IMR-90 (cell line): ENCODE measurements at regions not wholly inside any gene's neighbourhood (a gene's known extent, or its start where the extent isn't known, plus 50 kb on each side); places are given as distances from the start of the nearest gene placed in this dataset.

Experiments
- ATAC-seq: fragments of 200-7000 bp; cut with Tn5 transposase; 2 replicates; pipeline ENCODE4 v1.9.1; 2020; ENCODE audit warnings: low read depth, mild to moderate bottlenecking, moderate library complexity
- BruUV-seq: library from RNA; stranded (reverse); fragments of 400-500 nt; replicated peaks from 2 replicates; lab custom pipeline; 2021; lab: Mats Ljungman, UMichigan
- CTCF ChIA-PET: fragments of 300-600 bp; formaldehyde crosslinking; extraction: SDS; loops from one replicate; lab custom pipeline; 2021; ENCODE audit warnings: antibody characterized with exemption; lab: Yijun Ruan, JAX
- POLR2A ChIA-PET: fragments of 300-600 bp; sonication (Branson Sonifier 250); formaldehyde crosslinking; loops from one replicate; lab custom pipeline; 2022; ENCODE audit warnings: antibody characterized with exemption; ENCODE audit not compliant: unreplicated experiment; lab: Charles Lee
- DNase-seq: peaks from one replicate; pipeline ENCODE4 v3.0.0; 2013
- H2AFZ ChIP-seq: replicated peaks from 2 replicates; pipeline ENCODE3; 2013; ENCODE audit warnings: low read length, mild to moderate bottlenecking; ENCODE audit not compliant: poor library complexity
- H2AK5ac ChIP-seq: 2 replicates; pipeline ENCODE4 v1.6.1; 2013; ENCODE audit warnings: low read depth, low read length, inconsistent platforms
- H2AK9ac ChIP-seq: replicated peaks from 2 replicates; pipeline ENCODE3; 2013; ENCODE audit warnings: mild to moderate bottlenecking, low read depth, low read length, moderate library complexity; ENCODE audit not compliant: poor library complexity
- H2BK120ac ChIP-seq: 2 replicates; pipeline ENCODE4 v1.6.1; 2013; ENCODE audit warnings: low read depth, low read length, inconsistent platforms
- H2BK15ac ChIP-seq: 3 replicates; pipeline ENCODE4 v1.6.1; 2013; ENCODE audit warnings: low read depth, low read length, inconsistent platforms
- H2BK20ac ChIP-seq: 2 replicates; pipeline ENCODE4 v1.6.1; 2013; ENCODE audit warnings: low read depth, mild to moderate bottlenecking, inconsistent platforms, low read length, moderate library complexity
- H2BK5ac ChIP-seq: 2 replicates; pipeline ENCODE4 v1.6.1; 2013; ENCODE audit warnings: mild to moderate bottlenecking, low read depth, low read length, inconsistent platforms; ENCODE audit not compliant: poor library complexity, severe bottlenecking
- H3K14ac ChIP-seq: replicated peaks from 2 replicates; pipeline ENCODE4 v1.6.1; 2013; ENCODE audit warnings: low read depth, low read length, inconsistent platforms
- H3K18ac ChIP-seq: 2 replicates; pipeline ENCODE4 v1.6.1; 2013; ENCODE audit warnings: low read depth, low read length, control low read depth
- H3K23ac ChIP-seq: 2 replicates; pipeline ENCODE4 v1.6.1; 2013; ENCODE audit warnings: low read depth, low read length, inconsistent platforms
- H3K27ac ChIP-seq: 2 replicates; pipeline ENCODE4 v1.5.1; 2013; ENCODE audit warnings: mild to moderate bottlenecking, control low read depth, low read length; ENCODE audit not compliant: insufficient read depth
- H3K27me3 ChIP-seq: 2 replicates; pipeline ENCODE4 v1.6.1; 2013; ENCODE audit warnings: low read length; ENCODE audit not compliant: control insufficient read depth, insufficient read depth
- H3K36me3 ChIP-seq: 2 replicates; pipeline ENCODE4 v1.6.1; 2013; ENCODE audit warnings: low read length, mixed read lengths; ENCODE audit not compliant: control insufficient read depth, insufficient read depth
- H3K4ac ChIP-seq: 2 replicates; pipeline ENCODE4 v1.6.1; 2013; ENCODE audit warnings: low read depth, low read length, inconsistent platforms
- H3K4me1 ChIP-seq: 2 replicates; pipeline ENCODE4 v1.6.1; 2013; ENCODE audit warnings: low read length, mixed read lengths; ENCODE audit not compliant: control insufficient read depth, insufficient read depth
- H3K4me2 ChIP-seq: 2 replicates; pipeline ENCODE4 v1.6.1; 2013; ENCODE audit warnings: low read depth, mild to moderate bottlenecking, control low read depth, low read length, moderate library complexity
- H3K4me3 ChIP-seq: 2 replicates; pipeline ENCODE4 v1.5.1; 2013; ENCODE audit warnings: low read depth, mild to moderate bottlenecking, control low read depth, low read length, moderate library complexity; ENCODE audit not compliant: insufficient read depth
- H3K56ac ChIP-seq: 2 replicates; pipeline ENCODE4 v1.6.1; 2013; ENCODE audit warnings: low read length, inconsistent platforms; ENCODE audit not compliant: insufficient read depth; ENCODE audit errors: extremely low read depth
- H3K79me1 ChIP-seq, 2 experiments: 2 replicates each; pipeline ENCODE4 v1.6.1; 2013; ENCODE audit warnings: low read length in 2 of 2, inconsistent platforms in 1 of 2, low read depth in 1 of 2
- H3K9ac ChIP-seq: 2 replicates; pipeline ENCODE4 v1.6.1; 2013; ENCODE audit warnings: low read depth, low read length, control low read depth
- H3K9me1 ChIP-seq: 2 replicates; pipeline ENCODE4 v1.6.1; 2013; ENCODE audit warnings: low read length, inconsistent platforms; ENCODE audit not compliant: insufficient read depth
- H3K9me3 ChIP-seq: 2 replicates; pipeline ENCODE4 v1.6.1; 2013; ENCODE audit warnings: low read length; ENCODE audit not compliant: control insufficient read depth, insufficient read depth
- H4K20me1 ChIP-seq: 2 replicates; pipeline ENCODE4 v1.6.1; 2013; ENCODE audit warnings: low read length, inconsistent platforms; ENCODE audit not compliant: insufficient read depth
- H4K5ac ChIP-seq: 2 replicates; pipeline ENCODE4 v1.6.1; 2013; ENCODE audit warnings: mild to moderate bottlenecking, low read depth, low read length, control low read depth
- H4K8ac ChIP-seq, 2 experiments: 2 replicates each; pipeline ENCODE4 v1.6.1; 2013; ENCODE audit warnings: low read depth in 2 of 2, low read length in 2 of 2, control low read depth in 1 of 2, inconsistent platforms in 1 of 2
- H4K91ac ChIP-seq: 2 replicates; pipeline ENCODE4 v1.6.1; 2013; ENCODE audit warnings: low read depth, low read length, inconsistent platforms; ENCODE audit not compliant: insufficient read depth
- CEBPB ChIP-seq: IDR thresholded peaks from 2 replicates; pipeline ENCODE4 v1.6.1; 2012; ENCODE audit warnings: low read depth, low read length, improper control_type of control experiment
- CHD1 ChIP-seq: IDR thresholded peaks from 2 replicates; pipeline ENCODE4 v1.6.1; 2012; ENCODE audit warnings: low read depth, low read length, improper control_type of control experiment
- CTCF ChIP-seq: conservative IDR thresholded peaks from 2 replicates; pipeline ENCODE4 v1.5.1; 2012; ENCODE audit warnings: mild to moderate bottlenecking, low read depth, low read length, improper control_type of control experiment
- ELK1 ChIP-seq: fragments of 150-350 bp; IDR thresholded peaks from 2 replicates; pipeline ENCODE4 v1.6.1; 2016; ENCODE audit warnings: low read depth, mild to moderate bottlenecking, low read length, moderate library complexity, borderline replicate concordance
- FOS ChIP-seq: fragments of 150-350 bp; IDR thresholded peaks from 2 replicates; pipeline ENCODE4 v1.6.1; 2016; ENCODE audit warnings: low read depth, low read length
- MAFK ChIP-seq: IDR thresholded peaks from 2 replicates; pipeline ENCODE4 v1.6.1; 2012; ENCODE audit warnings: low read depth, low read length, improper control_type of control experiment
- MAZ ChIP-seq: IDR thresholded peaks from 2 replicates; pipeline ENCODE4 v1.6.1; 2012; ENCODE audit warnings: low read depth, mild to moderate bottlenecking, low read length, improper control_type of control experiment, moderate library complexity, borderline replicate concordance
- MXI1 ChIP-seq: IDR thresholded peaks from 2 replicates; pipeline ENCODE4 v1.6.1; 2012; ENCODE audit warnings: low read depth, mild to moderate bottlenecking, low read length, moderate library complexity, borderline replicate concordance
- NFE2L2 ChIP-seq: fragments of 150-350 bp; IDR thresholded peaks from 2 replicates; pipeline ENCODE4 v1.6.1; 2016; ENCODE audit warnings: low read depth, mild to moderate bottlenecking, low read length
- POLR2A ChIP-seq: IDR thresholded peaks from 2 replicates; pipeline ENCODE4 v1.6.1; 2012; ENCODE audit warnings: mild to moderate bottlenecking, low read depth, low read length
- RAD21 ChIP-seq: IDR thresholded peaks from 2 replicates; pipeline ENCODE4 v1.6.1; 2012; ENCODE audit warnings: low read length, improper control_type of control experiment
- RFX5 ChIP-seq: IDR thresholded peaks from 2 replicates; pipeline ENCODE4 v1.8.0; 2012; ENCODE audit warnings: low read depth, mild to moderate bottlenecking, low read length, moderate library complexity
- USF2 ChIP-seq: fragments of 150-350 bp; IDR thresholded peaks from 2 replicates; pipeline ENCODE4 v1.6.1; 2017; ENCODE audit warnings: mild to moderate bottlenecking, antibody characterized with exemption, low read length, low read depth
- dilution Hi-C: fragments of 300-500 bp; cut with HindIII; formaldehyde crosslinking; loops from one replicate; pipeline ENCODE4 v1.14.3; 2018; ENCODE audit warnings: low sequenced_read_pairs; ENCODE audit not compliant: unreplicated experiment
- in situ Hi-C: fragments of 300-500 bp; cut with MboI; formaldehyde crosslinking; loops from 3 replicates; pipeline ENCODE4 v1.14.3; 2019; ENCODE audit warnings: low sequenced_read_pairs, inconsistent platforms, mixed read lengths
- intact Hi-C: fragments of 100-400 bp; cut with micrococcal nuclease; formaldehyde crosslinking; loops from 2 replicates; pipeline ENCODE4 v1.10.0; 2022

- no peak overlapping the region for H4K5ac ChIP-seq
- no peaks in the 10 kb centered on the region for H3K36me3 ChIP-seq
- intact Hi-C loops: no loop called here
- H2BK120ac ChIP-seq: no peak overlapping the region
- no TSS peak for BruUV-seq
- H3K4me2 ChIP-seq: no peak overlapping the region
- H3K14ac ChIP-seq: no peak overlapping the region
- H3K9me1 ChIP-seq: no peaks in the 10 kb centered on the region
- no peak overlapping the region for H4K91ac ChIP-seq
- H3K9ac ChIP-seq: no peak overlapping the region
- no peaks in the 10 kb centered on the region for H3K79me1 ChIP-seq
- H2BK5ac ChIP-seq: no peak overlapping the region
- no peak overlapping the region for H3K4ac ChIP-seq
- no peak overlapping the region for H2AK5ac ChIP-seq
- H3K27me3 ChIP-seq: no peaks in the 10 kb centered on the region
- H2AFZ ChIP-seq: no peak overlapping the region
- dilution Hi-C loops: no loop called here
- TF ChIP-seq POLR2A (no peak), RAD21 (no peak), CHD1 (no peak), CTCF (no peak), USF2 (no peak), RFX5 (no peak), FOS (no peak), ELK1 (no peak), MAZ (no peak), NFE2L2 (no peak), MXI1 (no peak), MAFK (no peak), CEBPB (no peak)
- H3K4me3 ChIP-seq: no peak overlapping the region
- H3K56ac ChIP-seq: no peak overlapping the region
- no peak overlapping the region for H2AK9ac ChIP-seq
- no peak overlapping the region for H2BK20ac ChIP-seq
- in situ Hi-C loops: no loop called here
- ATAC-seq (no peak), DNase-seq (no peak)
- H2BK15ac ChIP-seq: no peak overlapping the region
- H3K9me3 ChIP-seq: peaks cover 6% of the 10 kb centered on the region
- H4K8ac ChIP-seq: no peak overlapping the region
- ChIA-PET POLR2A (no interaction called here), CTCF (no interaction called here)
- no peaks in the 10 kb centered on the region for H3K4me1 ChIP-seq
- no peak overlapping the region for H3K23ac ChIP-seq
- no peaks in the 10 kb centered on the region for H4K20me1 ChIP-seq
- no peak overlapping the region for H3K18ac ChIP-seq
- H3K27ac ChIP-seq: no peak overlapping the region
Measured at GRCh38 chr2:208978946-208979345, 444.9 kb upstream of the MAP2 start.
